ENCODE measurements at regions not wholly inside any gene's neighbourhood (a gene's known extent, or its start where the extent isn't known, plus 50 kb on each side); places are given as distances from the start of the nearest gene placed in this dataset.

DNA sequence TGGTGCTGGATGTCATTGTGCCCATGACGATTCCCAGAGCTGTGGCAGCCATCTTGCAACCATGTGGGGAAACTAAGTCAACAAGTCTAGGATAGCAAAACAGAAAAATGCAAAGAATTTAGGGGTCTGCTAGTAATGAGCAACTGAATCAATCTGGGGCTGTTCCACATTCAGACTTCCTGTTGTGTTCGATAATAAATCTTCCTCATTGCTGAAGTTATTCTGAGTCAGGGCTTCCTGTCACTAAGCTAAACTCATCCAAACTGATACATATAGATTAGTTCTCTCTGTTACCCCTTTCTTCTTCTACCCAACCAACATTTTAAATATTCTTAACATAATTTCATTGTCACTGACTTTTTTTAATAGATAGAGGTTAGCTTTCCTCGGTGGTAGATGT is 205.9 kb downstream of the HACE1 start:
- Histone ChIP-seq H3K36me3 (ENCODE audit: control insufficient read depth in 4 of 4, insufficient read depth in 4 of 4, low read length in 3 of 4) (no peaks in the 10 kb centered on the region), H3K27me3 (replicated peaks in 2 of 5; ENCODE audit: control insufficient read depth in 4 of 5, insufficient read depth in 5 of 5, low read length in 4 of 5) (no peaks in the 10 kb centered on the region), H3K4me3 (ENCODE audit: control insufficient read depth in 1 of 7, extremely low read depth in 1 of 7, insufficient read depth in 4 of 7, low read depth in 2 of 7, low read length in 6 of 7) (peak overlapping the region in 1 of 7 experiments; percentile 17), H3K4me1 (ENCODE audit: control extremely low read depth in 1 of 4, control insufficient read depth in 4 of 4, insufficient read depth in 4 of 4, low read length in 3 of 4) (peaks cover 4 to 26% (median 15%) of the 10 kb centered on the region in 4 experiments), H3K9me3 (ENCODE audit: control extremely low read depth in 1 of 5, control insufficient read depth in 4 of 5, insufficient read depth in 2 of 5, low read depth in 1 of 5, low read length in 4 of 5) (peaks cover 0 to 5% (median 0%) of the 10 kb centered on the region in 5 experiments), H3K27ac (ENCODE audit: insufficient read depth in 1 of 2, low read depth in 1 of 2, low read length in 2 of 2, poor library complexity in 1 of 2, severe bottlenecking in 2 of 2) (no peak overlapping the region)
- CTCF ChIA-PET, result interaction anchor here (0.6 to 1.5 kb wide), 3 partner anchors 57 to 205 kb away, joined by 3 read pairs; no protein-coding TSS in a partner anchor
- POLR2A ChIA-PET, result no interaction called here
- 40% methylated on average over 2 of the region's 3 CpGs for WGBS (ENCODE audit: insufficient coverage)
- DNase-seq, result peak; percentile 53 to 86 (median 69)

DNA sequence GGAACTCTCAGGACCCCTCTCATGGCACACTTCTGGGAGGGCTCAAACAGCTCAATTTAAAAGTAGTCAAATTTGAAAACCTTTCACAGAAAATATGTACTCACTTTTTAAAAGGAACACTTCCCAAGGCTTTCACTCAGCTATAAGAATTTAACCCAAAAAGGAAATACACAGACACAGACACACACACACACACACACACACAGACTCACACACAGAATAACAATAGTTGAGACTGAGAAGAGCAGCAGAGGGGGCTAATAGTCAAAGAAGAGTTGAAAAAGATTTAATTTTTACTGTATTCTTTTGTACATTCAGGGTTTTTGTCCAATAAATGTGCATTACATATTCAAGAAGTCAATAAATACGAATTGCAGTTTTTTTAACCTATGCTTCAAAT is 211.4 kb downstream of the HACE1 start:
- DNase-seq, result no peak
- no CpG with 5 or more reads among the region's 1 CpG for WGBS (ENCODE audit: insufficient coverage)
- H3K4me3 ChIP-seq (ENCODE audit: control insufficient read depth in 1 of 7, extremely low read depth in 1 of 7, insufficient read depth in 4 of 7, low read depth in 2 of 7, low read length in 6 of 7), result no peak overlapping the region
- no peaks in the 10 kb centered on the region for H3K27me3 ChIP-seq (replicated peaks in 2 of 5; ENCODE audit: control insufficient read depth in 4 of 5, insufficient read depth in 5 of 5, low read length in 4 of 5)
- POLR2A ChIA-PET, result no interaction called here
- peaks cover 0 to 3% (median 0%) of the 10 kb centered on the region in 5 experiments for H3K9me3 ChIP-seq (ENCODE audit: control extremely low read depth in 1 of 5, control insufficient read depth in 4 of 5, insufficient read depth in 2 of 5, low read depth in 1 of 5, low read length in 4 of 5)
- H3K27ac ChIP-seq (ENCODE audit: insufficient read depth in 1 of 2, low read depth in 1 of 2, low read length in 2 of 2, poor library complexity in 1 of 2, severe bottlenecking in 2 of 2), result no peak overlapping the region
- CTCF ChIA-PET, result interaction anchor here (0.6 to 1.0 kb wide), 3 partner anchors 15 to 133 kb away, joined by 3 read pairs; no protein-coding TSS in a partner anchor
- peaks cover 0 to 13% (median 2%) of the 10 kb centered on the region in 4 experiments for H3K4me1 ChIP-seq (ENCODE audit: control extremely low read depth in 1 of 4, control insufficient read depth in 4 of 4, insufficient read depth in 4 of 4, low read length in 3 of 4)
- no peaks in the 10 kb centered on the region for H3K36me3 ChIP-seq (ENCODE audit: control insufficient read depth in 4 of 4, insufficient read depth in 4 of 4, low read length in 3 of 4)

DNA sequence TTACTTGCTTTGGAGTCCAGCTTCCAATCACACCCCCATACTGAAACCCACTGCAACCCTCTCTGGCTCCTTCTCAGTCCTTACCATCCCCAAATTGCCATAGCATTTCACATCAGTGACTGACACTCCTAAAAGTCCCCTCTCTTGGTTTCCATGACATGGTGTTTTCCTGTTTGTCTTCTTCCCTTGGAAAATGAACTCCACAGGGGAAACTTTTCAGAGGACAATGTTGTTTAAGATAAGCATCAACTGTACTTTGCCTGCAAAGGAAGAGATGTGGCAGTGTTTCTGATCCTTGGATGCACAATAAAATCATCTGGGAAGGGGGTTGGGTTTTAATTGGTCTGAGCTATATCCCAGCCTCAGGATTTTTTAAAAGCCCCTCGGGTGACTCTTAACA is 214.9 kb downstream of the HACE1 start:
- Histone ChIP-seq H3K4me1 (ENCODE audit: control extremely low read depth in 1 of 4, control insufficient read depth in 4 of 4, insufficient read depth in 4 of 4, low read length in 3 of 4) (peaks cover 6 to 16% (median 10%) of the 10 kb centered on the region in 4 experiments), H3K9me3 (ENCODE audit: control extremely low read depth in 1 of 5, control insufficient read depth in 4 of 5, insufficient read depth in 2 of 5, low read depth in 1 of 5, low read length in 4 of 5) (peaks cover 0 to 3% (median 0%) of the 10 kb centered on the region in 5 experiments), H3K36me3 (ENCODE audit: control insufficient read depth in 4 of 4, insufficient read depth in 4 of 4, low read length in 3 of 4) (no peaks in the 10 kb centered on the region), H3K4me3 (ENCODE audit: control insufficient read depth in 1 of 7, extremely low read depth in 1 of 7, insufficient read depth in 4 of 7, low read depth in 2 of 7, low read length in 6 of 7) (no peak overlapping the region), H3K27ac (ENCODE audit: insufficient read depth in 1 of 2, low read depth in 1 of 2, low read length in 2 of 2, poor library complexity in 1 of 2, severe bottlenecking in 2 of 2) (no peak overlapping the region), H3K27me3 (replicated peaks in 2 of 5; ENCODE audit: control insufficient read depth in 4 of 5, insufficient read depth in 5 of 5, low read length in 4 of 5) (no peaks in the 10 kb centered on the region)
- no peak for DNase-seq
- 100% methylated on average over 1 of the region's 1 CpG for WGBS (ENCODE audit: insufficient coverage)
- ChIA-PET POLR2A (no interaction called here), CTCF (no interaction called here)

DNA sequence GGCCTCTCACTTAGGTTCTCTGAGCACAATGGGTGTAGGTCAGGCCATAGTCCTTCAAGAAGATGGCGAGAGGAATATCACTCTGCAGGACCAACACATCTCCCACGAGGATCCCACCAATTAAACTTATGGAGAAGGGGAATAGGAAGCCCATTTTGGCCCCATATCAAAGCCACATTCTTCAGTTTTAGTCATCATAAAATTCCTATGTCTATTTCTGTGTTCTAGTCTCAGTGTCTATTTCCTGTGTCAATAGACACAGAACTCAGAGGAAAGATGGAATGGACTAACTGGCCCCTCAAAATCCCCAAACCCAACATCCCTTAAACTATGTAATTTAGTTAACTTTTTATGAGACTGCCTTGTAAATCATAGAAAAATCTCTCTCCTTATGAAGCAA is 216.8 kb downstream of the HACE1 start:
- H3K27ac ChIP-seq (ENCODE audit: insufficient read depth in 1 of 2, low read depth in 1 of 2, low read length in 2 of 2, poor library complexity in 1 of 2, severe bottlenecking in 2 of 2), result no peak overlapping the region
- ChIA-PET POLR2A (no interaction called here), CTCF (no interaction called here)
- WGBS (ENCODE audit: insufficient coverage), result 94% methylated on average over 2 of the region's 2 CpGs
- no peaks in the 10 kb centered on the region for H3K36me3 ChIP-seq (ENCODE audit: control insufficient read depth in 4 of 4, insufficient read depth in 4 of 4, low read length in 3 of 4)
- no peak overlapping the region for H3K4me3 ChIP-seq (ENCODE audit: control insufficient read depth in 1 of 7, extremely low read depth in 1 of 7, insufficient read depth in 4 of 7, low read depth in 2 of 7, low read length in 6 of 7)
- no peak for DNase-seq
- H3K4me1 ChIP-seq (ENCODE audit: control extremely low read depth in 1 of 4, control insufficient read depth in 4 of 4, insufficient read depth in 4 of 4, low read length in 3 of 4), result peaks cover 15 to 36% (median 23%) of the 10 kb centered on the region in 4 experiments
- H3K27me3 ChIP-seq (replicated peaks in 2 of 5; ENCODE audit: control insufficient read depth in 4 of 5, insufficient read depth in 5 of 5, low read length in 4 of 5), result no peaks in the 10 kb centered on the region
- peaks cover 0 to 3% (median 0%) of the 10 kb centered on the region in 5 experiments for H3K9me3 ChIP-seq (ENCODE audit: control extremely low read depth in 1 of 5, control insufficient read depth in 4 of 5, insufficient read depth in 2 of 5, low read depth in 1 of 5, low read length in 4 of 5)

DNA sequence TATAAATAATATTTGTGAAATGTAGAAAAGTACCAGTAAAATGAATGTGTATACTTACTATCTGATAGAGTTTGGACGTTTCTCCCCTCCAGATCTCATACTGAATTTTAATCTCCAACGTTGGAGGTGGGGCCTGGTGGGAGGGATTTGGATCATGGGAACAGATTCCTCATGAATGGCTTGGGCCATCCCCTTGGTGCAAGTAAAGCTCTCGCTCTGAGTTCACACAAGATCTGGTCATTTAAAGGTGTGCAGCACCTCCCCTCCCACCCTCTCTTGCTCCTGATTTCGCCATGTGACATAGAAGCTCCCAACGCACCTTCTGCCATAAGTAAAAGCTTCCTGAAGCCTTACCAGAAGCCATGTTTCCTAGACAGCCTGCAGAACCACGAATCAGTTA is 219.0 kb downstream of the HACE1 start:
- H3K4me1 ChIP-seq (ENCODE audit: control extremely low read depth in 1 of 4, control insufficient read depth in 4 of 4, insufficient read depth in 4 of 4, low read length in 3 of 4), result peaks cover 15 to 40% (median 23%) of the 10 kb centered on the region in 4 experiments
- whole genome bisulfite sequencing (ENCODE audit: insufficient coverage), result 87% methylated on average over 6 of the region's 6 CpGs
- POLR2A ChIA-PET, result no interaction called here
- DNase-seq, result no peak
- H3K36me3 ChIP-seq (ENCODE audit: control insufficient read depth in 4 of 4, insufficient read depth in 4 of 4, low read length in 3 of 4), result no peaks in the 10 kb centered on the region
- H3K27ac ChIP-seq (ENCODE audit: insufficient read depth in 1 of 2, low read depth in 1 of 2, low read length in 2 of 2, poor library complexity in 1 of 2, severe bottlenecking in 2 of 2), result no peak overlapping the region
- H3K4me3 ChIP-seq (ENCODE audit: control insufficient read depth in 1 of 7, extremely low read depth in 1 of 7, insufficient read depth in 4 of 7, low read depth in 2 of 7, low read length in 6 of 7), result no peak overlapping the region
- CTCF ChIA-PET, result interaction anchor here (1.9 kb wide), 1 partner anchor 10 kb away, joined by 4 read pairs; no protein-coding TSS in a partner anchor
- H3K9me3 ChIP-seq (ENCODE audit: control extremely low read depth in 1 of 5, control insufficient read depth in 4 of 5, insufficient read depth in 2 of 5, low read depth in 1 of 5, low read length in 4 of 5), result no peaks in the 10 kb centered on the region
- no peaks in the 10 kb centered on the region for H3K27me3 ChIP-seq (replicated peaks in 2 of 5; ENCODE audit: control insufficient read depth in 4 of 5, insufficient read depth in 5 of 5, low read length in 4 of 5)

DNA sequence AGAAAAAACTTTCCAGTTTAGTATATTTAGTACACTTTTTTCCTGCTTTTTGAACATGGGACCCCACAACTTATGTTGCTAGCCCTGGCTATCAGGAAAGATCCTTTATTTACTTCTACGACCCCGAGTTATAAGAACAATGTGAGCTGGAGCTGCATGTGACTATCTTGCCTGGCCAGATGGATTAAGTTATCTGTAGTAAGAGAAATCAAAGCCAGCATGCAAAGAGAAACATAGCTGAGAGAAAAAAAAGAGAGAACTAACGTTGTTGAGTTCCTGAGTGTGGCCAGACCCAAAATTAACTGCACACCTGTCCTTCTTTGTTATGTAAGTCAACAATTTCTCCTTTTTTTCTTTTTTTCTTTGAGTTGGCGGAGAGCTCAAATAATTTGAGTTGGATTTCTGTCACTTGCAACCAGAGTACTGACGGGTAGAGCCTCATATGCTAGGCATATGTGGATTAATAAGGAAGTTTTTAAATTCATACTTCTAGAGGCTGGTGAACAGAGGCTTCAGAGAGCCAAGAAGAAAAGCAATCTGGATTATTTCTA is 219.5 kb downstream of the HACE1 start:
- DNase-seq, result peak in 2 of 3 donors; percentile 47 to 72
- no peak overlapping the region for H3K27ac ChIP-seq (ENCODE audit: insufficient read depth in 1 of 2, low read depth in 1 of 2, low read length in 2 of 2, poor library complexity in 1 of 2, severe bottlenecking in 2 of 2)
- peaks cover 15 to 40% (median 23%) of the 10 kb centered on the region in 4 experiments for H3K4me1 ChIP-seq (ENCODE audit: control extremely low read depth in 1 of 4, control insufficient read depth in 4 of 4, insufficient read depth in 4 of 4, low read length in 3 of 4)
- no peaks in the 10 kb centered on the region for H3K36me3 ChIP-seq (ENCODE audit: control insufficient read depth in 4 of 4, insufficient read depth in 4 of 4, low read length in 3 of 4)
- no CpG with 5 or more reads among the region's 5 CpGs for WGBS (ENCODE audit: insufficient coverage)
- no peaks in the 10 kb centered on the region for H3K27me3 ChIP-seq (replicated peaks in 2 of 5; ENCODE audit: control insufficient read depth in 4 of 5, insufficient read depth in 5 of 5, low read length in 4 of 5)
- POLR2A ChIA-PET, result no interaction called here
- peak overlapping the region in 1 of 7 experiments; percentile 6 for H3K4me3 ChIP-seq (ENCODE audit: control insufficient read depth in 1 of 7, extremely low read depth in 1 of 7, insufficient read depth in 4 of 7, low read depth in 2 of 7, low read length in 6 of 7)
- peaks cover 0 to 2% (median 0%) of the 10 kb centered on the region in 5 experiments for H3K9me3 ChIP-seq (ENCODE audit: control extremely low read depth in 1 of 5, control insufficient read depth in 4 of 5, insufficient read depth in 2 of 5, low read depth in 1 of 5, low read length in 4 of 5)
- CTCF ChIA-PET, result interaction anchor here (1.1 to 1.9 kb wide), 2 partner anchors 10 to 114 kb away, joined by 3 to 4 read pairs; no protein-coding TSS in a partner anchor

DNA sequence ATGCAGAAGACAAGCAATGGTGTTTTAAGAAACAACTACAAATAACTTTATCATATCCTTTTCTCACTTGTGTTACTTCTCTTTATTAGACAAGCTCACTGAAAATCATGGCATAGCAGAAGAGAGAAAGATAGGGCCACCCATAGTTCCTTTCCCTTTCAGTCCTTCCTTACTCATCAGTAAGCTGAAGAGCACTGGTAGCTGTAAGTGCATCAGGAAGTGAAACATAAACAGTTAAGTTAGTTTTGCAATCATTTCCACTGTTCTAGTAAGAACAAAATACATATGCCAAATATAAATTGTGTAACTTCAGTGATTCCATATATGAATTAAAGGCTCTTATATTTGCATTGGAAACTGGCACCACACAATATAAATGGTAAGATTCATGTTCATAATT is 220.1 kb downstream of the HACE1 start:
- CTCF ChIA-PET, result interaction anchor here (1.1 to 1.9 kb wide), 2 partner anchors 11 to 114 kb away, joined by 3 to 4 read pairs; no protein-coding TSS in a partner anchor
- DNase-seq, result peak in 2 of 3 donors; percentile 37 to 56

More for the DNA sequence above, 220.1 kb downstream of the HACE1 start:
- peaks cover 0 to 8% (median 0%) of the 10 kb centered on the region in 5 experiments for H3K9me3 ChIP-seq (ENCODE audit: control extremely low read depth in 1 of 5, control insufficient read depth in 4 of 5, insufficient read depth in 2 of 5, low read depth in 1 of 5, low read length in 4 of 5)
- POLR2A ChIA-PET, result no interaction called here
- H3K27me3 ChIP-seq (replicated peaks in 2 of 5; ENCODE audit: control insufficient read depth in 4 of 5, insufficient read depth in 5 of 5, low read length in 4 of 5), result no peaks in the 10 kb centered on the region
- H3K4me1 ChIP-seq (ENCODE audit: control extremely low read depth in 1 of 4, control insufficient read depth in 4 of 4, insufficient read depth in 4 of 4, low read length in 3 of 4), result peaks cover 15 to 40% (median 23%) of the 10 kb centered on the region in 4 experiments
- H3K36me3 ChIP-seq (ENCODE audit: control insufficient read depth in 4 of 4, insufficient read depth in 4 of 4, low read length in 3 of 4), result no peaks in the 10 kb centered on the region
- H3K27ac ChIP-seq (ENCODE audit: insufficient read depth in 1 of 2, low read depth in 1 of 2, low read length in 2 of 2, poor library complexity in 1 of 2, severe bottlenecking in 2 of 2), result no peak overlapping the region
- H3K4me3 ChIP-seq (ENCODE audit: control insufficient read depth in 1 of 7, extremely low read depth in 1 of 7, insufficient read depth in 4 of 7, low read depth in 2 of 7, low read length in 6 of 7), result no peak overlapping the region
